H1 (cell line): ENCODE measurements at regions not wholly inside any gene's neighbourhood (a gene's known extent, or its start where the extent isn't known, plus 50 kb on each side); places are given as distances from the start of the nearest gene placed in this dataset.

Experiments used
- CTCF ChIA-PET: fragments of 300-600 bp; sonication (Branson Sonifier 250); formaldehyde crosslinking; loops from one replicate; lab custom pipeline; 2021; ENCODE audit not compliant: partially characterized antibody; lab: Charles Lee
- POLR2A ChIA-PET: fragments of 300-600 bp; sonication (Branson Sonifier 250); formaldehyde crosslinking; loops from one replicate; lab custom pipeline; 2021; ENCODE audit warnings: inconsistent platforms; ENCODE audit not compliant: partially characterized antibody; lab: Charles Lee
- DNase-seq, 2 experiments: peaks; one replicate each; pipeline versions ENCODE4 v3.0.0 to v3.0.0-alpha.2; 2010 to 2022; ENCODE audit warnings: low spot score in 2 of 2, low read depth in 1 of 2, mixed read lengths in 1 of 2
- FAIRE-seq: peaks from 2 replicates; lab custom pipeline; 2011; peaks lifted over from hg19 to GRCh38; lab: Jason Lieb, UNC
- H2AFZ ChIP-seq: 2 replicates; pipeline ENCODE4 v1.8.1; 2012; ENCODE audit warnings: low read length, inconsistent platforms
- H2AK5ac ChIP-seq: 2 replicates; pipeline ENCODE4 v1.6.1; 2013; ENCODE audit warnings: low read depth, low read length
- H2BK120ac ChIP-seq: replicated peaks from 2 replicates; pipeline ENCODE3; 2013; ENCODE audit warnings: low read depth, low read length, inconsistent platforms
- H2BK12ac ChIP-seq: 2 replicates; pipeline ENCODE4 v1.6.1; 2013; ENCODE audit warnings: low read depth, low read length
- H2BK15ac ChIP-seq: 2 replicates; pipeline ENCODE4 v1.6.1; 2013; ENCODE audit warnings: low read length
- H2BK20ac ChIP-seq: 2 replicates; pipeline ENCODE4 v1.6.1; 2013; ENCODE audit warnings: low read length
- H2BK5ac ChIP-seq: 2 replicates; pipeline ENCODE4 v1.6.1; 2013; ENCODE audit warnings: low read depth, low read length
- H3K14ac ChIP-seq: 2 replicates; pipeline ENCODE4 v1.6.1; 2013; ENCODE audit warnings: inconsistent platforms; ENCODE audit not compliant: insufficient read length
- H3K18ac ChIP-seq: 2 replicates; pipeline ENCODE4 v1.6.1; 2013; ENCODE audit warnings: low read length; ENCODE audit errors: extremely low read depth
- H3K23ac ChIP-seq: 2 replicates; pipeline ENCODE4 v1.6.1; 2013; ENCODE audit warnings: inconsistent platforms; ENCODE audit not compliant: insufficient read length
- H3K23me2 ChIP-seq: 2 replicates; pipeline ENCODE4 v1.6.1; 2013; ENCODE audit warnings: low read depth, low read length
- H3K27ac ChIP-seq: 2 replicates; pipeline ENCODE4 v1.6.1; 2011; ENCODE audit warnings: low read depth, low read length, inconsistent platforms
- H3K27me3 ChIP-seq, 4 experiments: replicated peaks in 1 of 4; 1 replicate in 1 of 4; 2 replicates in 3 of 4; pipeline versions ENCODE4 v1.6.1 to v1.8.1; 2011 to 2013; ENCODE audit warnings: low read length in 3 of 4, mild to moderate bottlenecking in 3 of 4, inconsistent platforms in 2 of 4, mixed read lengths in 2 of 4, moderate library complexity in 1 of 4; ENCODE audit not compliant: control insufficient read depth in 3 of 4, insufficient read depth in 3 of 4; ENCODE audit errors: extremely low read depth in 1 of 4
- H3K36me3 ChIP-seq, 4 experiments: 2 replicates each; pipeline versions ENCODE4 v1.6.1 to v1.8.1; 2011 to 2013; ENCODE audit warnings: mild to moderate bottlenecking in 4 of 4, low read length in 3 of 4, moderate library complexity in 2 of 4, control low read depth in 1 of 4, inconsistent platforms in 1 of 4; ENCODE audit not compliant: insufficient read depth in 4 of 4, control insufficient read depth in 2 of 4
- H3K4ac ChIP-seq: replicated peaks from 2 replicates; pipeline ENCODE3; 2013; ENCODE audit warnings: low read length, low read depth, mixed read lengths, inconsistent platforms; ENCODE audit not compliant: insufficient read length
- H3K4me1 ChIP-seq, 4 experiments: replicated peaks in 1 of 4; 1 replicate in 1 of 4; 2 replicates in 3 of 4; pipeline versions ENCODE4 v1.6.1 to v1.8.1; 2011 to 2013; ENCODE audit warnings: low read length in 3 of 4, inconsistent platforms in 2 of 4, mixed read lengths in 1 of 4; ENCODE audit not compliant: insufficient read depth in 4 of 4, control insufficient read depth in 3 of 4
- H3K4me2 ChIP-seq, 2 experiments: 2 replicates each; pipeline versions ENCODE4 v1.6.1 to v1.8.1; 2011 to 2013; ENCODE audit warnings: low read depth in 2 of 2, low read length in 2 of 2, control low read depth in 1 of 2, inconsistent platforms in 1 of 2, mild to moderate bottlenecking in 1 of 2; ENCODE audit not compliant: insufficient read depth in 1 of 2
- H3K4me3 ChIP-seq, 4 experiments: fragments of 200-600, 300-600 bp in 1 of 4; sonication (generic), shearing (Covaris generic), sonication (Bioruptor Twin) in 1 of 4; 2 replicates each; pipeline versions ENCODE4 v1.5.1 to v1.8.1; 2011 to 2016; ENCODE audit warnings: low read length in 4 of 4, low read depth in 3 of 4, control low read depth in 2 of 4, inconsistent platforms in 2 of 4, mild to moderate bottlenecking in 2 of 4, mixed read lengths in 1 of 4, moderate library complexity in 1 of 4; ENCODE audit not compliant: insufficient read depth in 2 of 4; ENCODE audit errors: extremely low read depth in 1 of 4
- H3K56ac ChIP-seq: replicated peaks from 2 replicates; pipeline ENCODE3; 2013; ENCODE audit warnings: low read depth, mild to moderate bottlenecking, mixed read lengths, low read length, inconsistent platforms; ENCODE audit not compliant: insufficient read length
- H3K79me1 ChIP-seq: 2 replicates; pipeline ENCODE4 v1.6.1; 2013; ENCODE audit warnings: low read depth, low read length, control low read depth
- H3K79me2 ChIP-seq, 2 experiments: 2 replicates each; pipeline versions ENCODE4 v1.6.1 to v1.8.1; 2012 to 2013; ENCODE audit warnings: low read length in 2 of 2, mild to moderate bottlenecking in 2 of 2, inconsistent platforms in 1 of 2; ENCODE audit not compliant: insufficient read depth in 2 of 2, control insufficient read depth in 1 of 2
- H3K9ac ChIP-seq, 4 experiments: replicated peaks in 1 of 4; 1 replicate in 1 of 4; 2 replicates in 3 of 4; pipeline versions ENCODE4 v1.6.1 to v1.8.1; 2011 to 2013; ENCODE audit warnings: low read depth in 3 of 4, low read length in 3 of 4, control low read depth in 2 of 4, mild to moderate bottlenecking in 2 of 4, moderate library complexity in 2 of 4, inconsistent platforms in 1 of 4; ENCODE audit errors: extremely low read depth in 1 of 4
- H3K9me3 ChIP-seq, 2 experiments: 2 replicates each; pipeline versions ENCODE4 v1.6.1 to v1.8.1; 2012 to 2013; ENCODE audit warnings: mild to moderate bottlenecking in 2 of 2, moderate library complexity in 2 of 2, control low read depth in 1 of 2, inconsistent platforms in 1 of 2, low read depth in 1 of 2, low read length in 1 of 2, mixed read lengths in 1 of 2; ENCODE audit not compliant: insufficient read depth in 2 of 2
- H4K20me1 ChIP-seq, 2 experiments: replicated peaks in 1 of 2; 2 replicates each; pipeline versions ENCODE3 to v1.8.1; 2011 to 2013; ENCODE audit warnings: inconsistent platforms in 2 of 2, low read length in 2 of 2, mild to moderate bottlenecking in 1 of 2; ENCODE audit not compliant: insufficient read depth in 2 of 2, control insufficient read depth in 1 of 2
- H4K5ac ChIP-seq: 2 replicates; pipeline ENCODE4 v1.6.1; 2013; ENCODE audit warnings: low read length, low read depth, mixed read lengths, inconsistent platforms; ENCODE audit not compliant: insufficient read length
- H4K8ac ChIP-seq: 2 replicates; pipeline ENCODE4 v1.8.0; 2013; ENCODE audit warnings: mild to moderate bottlenecking, moderate library complexity, low read length, inconsistent platforms; ENCODE audit not compliant: insufficient read depth; ENCODE audit errors: extremely low read depth
- H4K91ac ChIP-seq: replicated peaks from 2 replicates; pipeline ENCODE3; 2013; ENCODE audit warnings: low read length, mixed read lengths, inconsistent platforms; ENCODE audit not compliant: insufficient read length
- ASH2L ChIP-seq: fragments of 200-600, 300-600 bp; sonication (generic); IDR thresholded peaks from one replicate; pipeline ENCODE4 v1.7.1; 2017; ENCODE audit warnings: low read length
- ATF3 ChIP-seq: IDR thresholded peaks from 2 replicates; pipeline ENCODE4 v1.6.1; 2011; ENCODE audit warnings: low read depth, mild to moderate bottlenecking, low read length; ENCODE audit not compliant: insufficient read depth
- CBX5 ChIP-seq: fragments of 300-800, 300-1000 bp; sonication (generic); IDR thresholded peaks from 2 replicates; pipeline ENCODE4 v1.7.1; 2016; ENCODE audit warnings: antibody characterized with exemption, low read length, low read depth
- CEBPB ChIP-seq: IDR thresholded peaks from 2 replicates; pipeline ENCODE4 v1.6.1; 2012; ENCODE audit warnings: low read depth, low read length
- CHD2 ChIP-seq: IDR thresholded peaks from 2 replicates; pipeline ENCODE4 v1.6.1; 2012; ENCODE audit warnings: low read length, improper control_type of control experiment
- E2F6 ChIP-seq: IDR thresholded peaks from 2 replicates; pipeline ENCODE4 v1.6.1; 2012; ENCODE audit warnings: inconsistent platforms
- HDAC6 ChIP-seq: IDR thresholded peaks from one replicate; pipeline ENCODE4 v1.7.1; 2012; ENCODE audit warnings: low read depth, mild to moderate bottlenecking, inconsistent platforms, low read length, moderate library complexity
- KDM5A ChIP-seq: fragments of 200-600 bp; IDR thresholded peaks from 2 replicates; pipeline ENCODE4 v1.7.1; 2012; ENCODE audit warnings: mild to moderate bottlenecking, low read length, inconsistent platforms, mixed read lengths
- RAD21 ChIP-seq, 2 experiments: IDR thresholded peaks in 1 of 2; conservative IDR thresholded peaks in 1 of 2; 2 replicates each; pipeline ENCODE4 v1.6.1; 2011; ENCODE audit warnings: low read depth in 2 of 2, low read length in 2 of 2, improper control_type of control experiment in 1 of 2, inconsistent platforms in 1 of 2, mild to moderate bottlenecking in 1 of 2, moderate library complexity in 1 of 2
- RXRA ChIP-seq: IDR thresholded peaks from 2 replicates; pipeline ENCODE4 v1.6.1; 2011; ENCODE audit warnings: low read depth, mild to moderate bottlenecking, low read length, moderate library complexity; ENCODE audit not compliant: insufficient read depth
- SP1 ChIP-seq: IDR thresholded peaks from 2 replicates; pipeline ENCODE4 v1.6.1; 2011; ENCODE audit warnings: low read depth, low read length
- TAF1 ChIP-seq: IDR thresholded peaks from 2 replicates; pipeline ENCODE4 v1.6.1; 2011; ENCODE audit warnings: mild to moderate bottlenecking, low read depth, low read length
- TBP ChIP-seq: IDR thresholded peaks from 2 replicates; pipeline ENCODE4 v1.6.1; 2011; ENCODE audit warnings: low read depth, low read length, improper control_type of control experiment
- USF2 ChIP-seq: IDR thresholded peaks from 2 replicates; pipeline ENCODE4 v1.6.1; 2011; ENCODE audit warnings: low read length, improper control_type of control experiment
- WGBS, 2 experiments: shearing (Covaris generic) in 1 of 2; methylation state at CpG; one replicate each; pipeline versions ENCODE4 v1.1.6 to v1.1.7; 2013 to 2015; ENCODE audit warnings: low lambda C conversion rate in 2 of 2, mixed read lengths in 2 of 2, inconsistent platforms in 1 of 2, low coverage in 1 of 2, missing lambda C conversion rate in 1 of 2; ENCODE audit not compliant: insufficient replicate concordance in 2 of 2, insufficient coverage in 1 of 2, insufficient read length in 1 of 2; ENCODE audit errors: extremely low coverage in 1 of 2, missing lambda C conversion rate in 1 of 2; 5-methylcytosine and 5-hydroxymethylcytosine counted together

- Histone ChIP-seq H3K79me1 (no peaks in the 10 kb centered on the region), H4K91ac (no peak overlapping the region)
These were observed 335.9 kb downstream of the PIK3R1 start for GRCh38 chr5:68551436-68551835.

More at GRCh38 chr5:68551436-68551835, 335.9 kb downstream of the PIK3R1 start:
- Histone ChIP-seq H4K5ac (no peak overlapping the region), H4K8ac (no peak overlapping the region), H3K4me1 (no peaks in the 10 kb centered on the region), H3K9me3 (no peaks in the 10 kb centered on the region), H2BK20ac (no peak overlapping the region), H2AK5ac (no peak overlapping the region), H3K9ac (no peak overlapping the region), H3K4me2 (no peak overlapping the region), H3K36me3 (no peaks in the 10 kb centered on the region), H2BK12ac (no peak overlapping the region), H3K79me2 (no peaks in the 10 kb centered on the region), H2BK120ac (no peak overlapping the region), H3K23ac (no peak overlapping the region), H3K27me3 (no peaks in the 10 kb centered on the region), H3K4ac (no peak overlapping the region), H3K14ac (no peak overlapping the region), H4K20me1 (no peaks in the 10 kb centered on the region), H3K56ac (no peak overlapping the region), H3K18ac (no peak overlapping the region), H3K27ac (no peak overlapping the region), H2BK5ac (no peak overlapping the region), H3K4me3 (no peak overlapping the region), H3K23me2 (no peaks in the 10 kb centered on the region), H2AFZ (no peak overlapping the region), H2BK15ac (no peak overlapping the region)
- no peak for DNase-seq
- no peak for TF ChIP-seq RAD21 (IDR thresholded peaks at IDR 0.05 in 1 of 2, conservative IDR thresholded peaks at IDR 0.05 in 1 of 2; ENCODE audit: low read depth in 2 of 2, low read length in 2 of 2)
- no peak for TF ChIP-seq E2F6
- TF ChIP-seq HDAC6 = no peak
- TF ChIP-seq ATF3 = no peak
- no peak for TF ChIP-seq CHD2
- no peak for TF ChIP-seq KDM5A
- no peak for TF ChIP-seq RXRA
- no peak for TF ChIP-seq ASH2L
- no peak for TF ChIP-seq CEBPB
- TF ChIP-seq CBX5 = no peak
- TF ChIP-seq TAF1 = no peak
- TF ChIP-seq TBP = no peak
- no peak for TF ChIP-seq SP1
- no peak for TF ChIP-seq USF2
- ChIA-PET CTCF (no interaction called here), POLR2A (no interaction called here)
- FAIRE-seq = no peak
- WGBS, 2 experiments = 88% methylated on average over 5 of the region's 5 CpGs; no CpG with 5 or more reads in 1 of the 2 experiments
